ENCODE measurements at regions not wholly inside any gene's neighbourhood (a gene's known extent, or its start where the extent isn't known, plus 50 kb on each side); places are given as distances from the start of the nearest gene placed in this dataset.

DNA sequence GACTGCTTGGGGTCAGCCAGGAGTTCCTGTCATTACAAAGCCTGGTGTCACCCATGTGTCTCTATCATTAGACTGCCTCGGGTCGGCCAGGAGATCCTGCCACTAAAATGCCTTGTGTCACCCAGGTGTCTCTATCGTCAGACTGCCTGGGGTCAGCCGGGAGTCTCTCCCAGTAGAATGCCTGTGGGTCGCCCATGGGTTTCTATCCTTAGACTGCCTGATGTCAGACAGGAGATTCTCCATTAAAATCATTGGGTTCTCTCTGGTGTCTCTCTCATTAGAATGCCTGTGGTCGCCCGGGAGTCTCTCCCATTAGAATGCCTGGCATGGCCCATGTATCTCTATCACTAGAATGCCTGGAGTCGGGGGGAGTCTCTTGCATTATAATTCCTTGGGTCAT is 2231.0 kb downstream of the TP53TG3F start:
- Histone ChIP-seq H3K9ac (ENCODE audit: low read depth in 1 of 2, low read length in 2 of 2) (no peak overlapping the region), H3K9me3 (ENCODE audit: control insufficient read depth in 1 of 2, low read length in 2 of 2) (peaks cover 16 to 20% of the 10 kb centered on the region in 2 donors), H3K36me3 (ENCODE audit: control insufficient read depth in 1 of 2, insufficient read depth in 2 of 2, low read length in 2 of 2) (no peaks in the 10 kb centered on the region), H3K4me1 (ENCODE audit: control insufficient read depth in 1 of 2, insufficient read depth in 2 of 2, low read length in 2 of 2) (no peaks in the 10 kb centered on the region), H3K27me3 (ENCODE audit: control insufficient read depth in 1 of 2, insufficient read depth in 2 of 2, low read length in 2 of 2) (no peaks in the 10 kb centered on the region), H3K4me3 (ENCODE audit: low read depth in 1 of 2, low read length in 2 of 2) (no peak overlapping the region), H3K27ac (ENCODE audit: low read depth, low read length) (no peak overlapping the region)

DNA sequence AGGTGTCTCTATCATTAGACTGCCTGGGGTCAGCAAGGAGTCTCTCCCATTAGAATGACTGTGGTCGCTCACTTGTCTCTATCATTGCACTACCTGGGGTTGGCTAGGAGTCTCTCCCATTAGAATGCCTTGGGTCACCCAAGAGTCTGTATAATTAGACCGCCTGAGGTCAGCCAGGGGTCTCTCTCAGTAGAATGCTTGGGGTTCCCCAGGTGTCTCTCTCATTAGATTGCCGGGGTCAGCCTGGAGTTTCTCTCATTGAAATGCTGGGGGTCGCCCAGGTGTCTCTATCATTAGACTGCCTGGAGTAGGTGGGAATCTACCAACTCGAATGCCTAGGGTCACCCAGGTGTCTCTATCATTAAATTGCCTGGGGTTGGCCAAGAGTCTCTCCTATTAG is 2231.6 kb downstream of the TP53TG3F start:
- H3K9ac ChIP-seq (ENCODE audit: low read depth in 1 of 2, low read length in 2 of 2) = no peak overlapping the region
- H3K27me3 ChIP-seq (ENCODE audit: control insufficient read depth in 1 of 2, insufficient read depth in 2 of 2, low read length in 2 of 2) = no peaks in the 10 kb centered on the region
- no peak overlapping the region for H3K27ac ChIP-seq (ENCODE audit: low read depth, low read length)
- H3K9me3 ChIP-seq (ENCODE audit: control insufficient read depth in 1 of 2, low read length in 2 of 2) = peaks cover 14 to 22% of the 10 kb centered on the region in 2 donors
- H3K4me1 ChIP-seq (ENCODE audit: control insufficient read depth in 1 of 2, insufficient read depth in 2 of 2, low read length in 2 of 2) = no peaks in the 10 kb centered on the region
- H3K36me3 ChIP-seq (ENCODE audit: control insufficient read depth in 1 of 2, insufficient read depth in 2 of 2, low read length in 2 of 2) = no peaks in the 10 kb centered on the region
- no peak overlapping the region for H3K4me3 ChIP-seq (ENCODE audit: low read depth in 1 of 2, low read length in 2 of 2)

- H3K27ac ChIP-seq (ENCODE audit: low read depth, low read length) = no peak overlapping the region
- no peaks in the 10 kb centered on the region for H3K4me1 ChIP-seq (ENCODE audit: control insufficient read depth in 1 of 2, insufficient read depth in 2 of 2, low read length in 2 of 2)
- no peaks in the 10 kb centered on the region for H3K27me3 ChIP-seq (ENCODE audit: control insufficient read depth in 1 of 2, insufficient read depth in 2 of 2, low read length in 2 of 2)
- H3K36me3 ChIP-seq (ENCODE audit: control insufficient read depth in 1 of 2, insufficient read depth in 2 of 2, low read length in 2 of 2) = no peaks in the 10 kb centered on the region
- no peak overlapping the region for H3K4me3 ChIP-seq (ENCODE audit: low read depth in 1 of 2, low read length in 2 of 2)
- peaks cover 4 to 17% of the 10 kb centered on the region in 2 donors for H3K9me3 ChIP-seq (ENCODE audit: control insufficient read depth in 1 of 2, low read length in 2 of 2)
- no peak overlapping the region for H3K9ac ChIP-seq (ENCODE audit: low read depth in 1 of 2, low read length in 2 of 2)
Measured at GRCh38 chr16:35692824-35693223, 2233.4 kb downstream of the TP53TG3F start.

- H3K27me3 ChIP-seq (ENCODE audit: control insufficient read depth in 1 of 2, insufficient read depth in 2 of 2, low read length in 2 of 2) = no peaks in the 10 kb centered on the region
- H3K27ac ChIP-seq (ENCODE audit: low read depth, low read length) = no peak overlapping the region
- no peak overlapping the region for H3K4me3 ChIP-seq (ENCODE audit: low read depth in 1 of 2, low read length in 2 of 2)
- H3K36me3 ChIP-seq (ENCODE audit: control insufficient read depth in 1 of 2, insufficient read depth in 2 of 2, low read length in 2 of 2) = no peaks in the 10 kb centered on the region
- no peak overlapping the region for H3K9ac ChIP-seq (ENCODE audit: low read depth in 1 of 2, low read length in 2 of 2)
- H3K4me1 ChIP-seq (ENCODE audit: control insufficient read depth in 1 of 2, insufficient read depth in 2 of 2, low read length in 2 of 2) = no peaks in the 10 kb centered on the region
- H3K9me3 ChIP-seq (ENCODE audit: control insufficient read depth in 1 of 2, low read length in 2 of 2) = peaks cover 9 to 18% of the 10 kb centered on the region in 2 donors
Measured at GRCh38 chr16:35706901-35707300, 2247.5 kb downstream of the TP53TG3F start.

DNA sequence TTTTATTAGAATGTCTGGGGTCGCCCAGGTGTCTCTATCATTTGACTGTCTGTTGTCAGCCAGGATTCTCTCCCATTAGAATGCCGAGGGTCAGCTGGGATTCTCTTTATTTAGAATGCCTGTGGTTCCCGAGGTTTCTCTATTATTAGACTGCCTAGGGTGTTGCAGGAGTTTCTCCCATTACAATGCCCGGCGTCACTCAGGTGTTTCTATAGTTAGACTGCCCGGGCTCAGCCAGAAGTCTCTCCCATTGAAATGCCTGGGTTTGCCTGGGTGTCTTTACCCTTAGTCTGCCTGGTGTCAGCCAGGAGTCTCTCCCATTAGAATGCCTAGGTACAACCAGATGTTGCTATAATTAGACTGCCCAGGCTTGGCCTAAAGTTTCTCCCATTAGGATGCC is 2252.0 kb downstream of the TP53TG3F start:
- Histone ChIP-seq H3K36me3 (ENCODE audit: control insufficient read depth in 1 of 2, insufficient read depth in 2 of 2, low read length in 2 of 2) (no peaks in the 10 kb centered on the region), H3K27ac (ENCODE audit: low read depth, low read length) (no peak overlapping the region), H3K4me1 (ENCODE audit: control insufficient read depth in 1 of 2, insufficient read depth in 2 of 2, low read length in 2 of 2) (no peaks in the 10 kb centered on the region), H3K27me3 (ENCODE audit: control insufficient read depth in 1 of 2, insufficient read depth in 2 of 2, low read length in 2 of 2) (no peaks in the 10 kb centered on the region), H3K9me3 (ENCODE audit: control insufficient read depth in 1 of 2, low read length in 2 of 2) (peaks cover 16 to 35% of the 10 kb centered on the region in 2 donors), H3K9ac (ENCODE audit: low read depth in 1 of 2, low read length in 2 of 2) (no peak overlapping the region), H3K4me3 (ENCODE audit: low read depth in 1 of 2, low read length in 2 of 2) (no peak overlapping the region)

DNA sequence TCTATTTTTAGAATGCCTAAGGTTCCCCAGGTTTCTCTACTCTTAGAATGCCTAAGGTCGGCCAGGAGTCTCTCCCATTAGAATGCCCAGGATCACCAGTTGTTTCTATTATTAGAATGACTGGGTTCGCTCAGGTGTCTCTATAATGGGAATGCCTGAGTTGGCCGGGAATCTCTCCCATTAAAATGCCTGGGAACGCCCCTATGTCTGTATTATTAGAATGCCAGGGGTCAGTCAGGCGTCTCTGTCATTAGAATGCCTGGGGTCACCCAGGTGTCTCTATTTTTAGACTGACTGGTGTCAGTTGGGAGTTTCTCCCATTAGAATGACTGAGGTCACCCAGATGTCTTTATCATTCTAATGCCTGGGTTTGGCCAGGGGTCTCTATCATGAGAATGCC is 2252.5 kb downstream of the TP53TG3F start:
- Histone ChIP-seq H3K4me1 (ENCODE audit: control insufficient read depth in 1 of 2, insufficient read depth in 2 of 2, low read length in 2 of 2) (no peaks in the 10 kb centered on the region), H3K9ac (ENCODE audit: low read depth in 1 of 2, low read length in 2 of 2) (no peak overlapping the region), H3K36me3 (ENCODE audit: control insufficient read depth in 1 of 2, insufficient read depth in 2 of 2, low read length in 2 of 2) (no peaks in the 10 kb centered on the region), H3K9me3 (ENCODE audit: control insufficient read depth in 1 of 2, low read length in 2 of 2) (peaks cover 16 to 31% of the 10 kb centered on the region in 2 donors), H3K27me3 (ENCODE audit: control insufficient read depth in 1 of 2, insufficient read depth in 2 of 2, low read length in 2 of 2) (no peaks in the 10 kb centered on the region), H3K27ac (ENCODE audit: low read depth, low read length) (no peak overlapping the region), H3K4me3 (ENCODE audit: low read depth in 1 of 2, low read length in 2 of 2) (no peak overlapping the region)

- Histone ChIP-seq H3K36me3 (ENCODE audit: control insufficient read depth in 1 of 2, insufficient read depth in 2 of 2, low read length in 2 of 2) (no peaks in the 10 kb centered on the region), H3K4me1 (ENCODE audit: control insufficient read depth in 1 of 2, insufficient read depth in 2 of 2, low read length in 2 of 2) (no peaks in the 10 kb centered on the region), H3K9me3 (ENCODE audit: control insufficient read depth in 1 of 2, low read length in 2 of 2) (peaks cover 15 to 26% of the 10 kb centered on the region in 2 donors), H3K9ac (ENCODE audit: low read depth in 1 of 2, low read length in 2 of 2) (no peak overlapping the region), H3K27ac (ENCODE audit: low read depth, low read length) (no peak overlapping the region), H3K27me3 (ENCODE audit: control insufficient read depth in 1 of 2, insufficient read depth in 2 of 2, low read length in 2 of 2) (no peaks in the 10 kb centered on the region), H3K4me3 (ENCODE audit: low read depth in 1 of 2, low read length in 2 of 2) (no peak overlapping the region)
Measured at GRCh38 chr16:35713762-35714650, 2254.6 kb downstream of the TP53TG3F start.

DNA sequence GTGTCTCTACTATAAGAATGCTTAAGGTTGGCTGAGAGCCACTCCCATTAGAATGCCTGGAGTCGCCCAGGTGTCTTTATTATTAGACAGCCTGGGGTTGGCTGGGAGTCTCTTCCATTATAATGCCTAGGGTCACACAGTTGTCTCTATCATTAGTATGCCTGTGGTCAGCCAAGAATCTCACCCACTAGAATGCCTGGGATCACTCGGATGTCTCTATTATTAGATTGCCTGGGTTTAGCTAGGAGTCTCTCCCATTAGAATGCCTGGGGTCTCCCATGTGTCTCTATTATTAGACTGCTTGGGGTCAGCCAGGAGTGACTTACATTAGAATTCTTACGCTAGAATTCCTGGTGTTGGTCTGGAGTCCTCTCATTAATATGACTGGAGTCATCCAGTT is 2255.3 kb downstream of the TP53TG3F start:
- Histone ChIP-seq H3K36me3 (ENCODE audit: control insufficient read depth in 1 of 2, insufficient read depth in 2 of 2, low read length in 2 of 2) (no peaks in the 10 kb centered on the region), H3K27me3 (ENCODE audit: control insufficient read depth in 1 of 2, insufficient read depth in 2 of 2, low read length in 2 of 2) (no peaks in the 10 kb centered on the region), H3K9me3 (ENCODE audit: control insufficient read depth in 1 of 2, low read length in 2 of 2) (peaks cover 9 to 26% of the 10 kb centered on the region in 2 donors), H3K4me3 (ENCODE audit: low read depth in 1 of 2, low read length in 2 of 2) (no peak overlapping the region), H3K4me1 (ENCODE audit: control insufficient read depth in 1 of 2, insufficient read depth in 2 of 2, low read length in 2 of 2) (no peaks in the 10 kb centered on the region), H3K27ac (ENCODE audit: low read depth, low read length) (no peak overlapping the region), H3K9ac (ENCODE audit: low read depth in 1 of 2, low read length in 2 of 2) (no peak overlapping the region)

DNA sequence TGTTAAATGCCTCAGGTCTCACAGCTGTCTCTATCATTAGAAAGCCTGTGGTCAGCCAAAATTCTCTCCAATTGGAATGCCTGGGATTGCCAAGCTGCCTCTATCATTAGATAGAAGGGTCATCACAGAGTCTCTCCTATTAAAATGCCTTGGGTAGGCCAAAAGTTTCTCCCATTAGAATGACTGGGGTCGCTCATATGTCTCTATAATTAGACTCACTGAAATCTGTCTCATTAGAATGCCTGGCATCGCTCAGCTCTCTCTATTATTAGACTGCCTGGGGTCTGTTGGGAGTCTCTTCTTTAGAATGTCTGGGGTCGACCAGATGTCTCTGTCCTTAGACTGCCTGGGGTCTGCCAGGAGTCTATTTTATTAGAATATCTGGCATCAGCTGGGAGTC is 2265.1 kb downstream of the TP53TG3F start:
- Histone ChIP-seq H3K27me3 (ENCODE audit: control insufficient read depth in 1 of 2, insufficient read depth in 2 of 2, low read length in 2 of 2) (no peaks in the 10 kb centered on the region), H3K36me3 (ENCODE audit: control insufficient read depth in 1 of 2, insufficient read depth in 2 of 2, low read length in 2 of 2) (no peaks in the 10 kb centered on the region), H3K9me3 (ENCODE audit: control insufficient read depth in 1 of 2, low read length in 2 of 2) (peaks cover 9 to 29% of the 10 kb centered on the region in 2 donors), H3K4me3 (ENCODE audit: low read depth in 1 of 2, low read length in 2 of 2) (no peak overlapping the region), H3K9ac (ENCODE audit: low read depth in 1 of 2, low read length in 2 of 2) (no peak overlapping the region), H3K27ac (ENCODE audit: low read depth, low read length) (no peak overlapping the region), H3K4me1 (ENCODE audit: control insufficient read depth in 1 of 2, insufficient read depth in 2 of 2, low read length in 2 of 2) (no peaks in the 10 kb centered on the region)

DNA sequence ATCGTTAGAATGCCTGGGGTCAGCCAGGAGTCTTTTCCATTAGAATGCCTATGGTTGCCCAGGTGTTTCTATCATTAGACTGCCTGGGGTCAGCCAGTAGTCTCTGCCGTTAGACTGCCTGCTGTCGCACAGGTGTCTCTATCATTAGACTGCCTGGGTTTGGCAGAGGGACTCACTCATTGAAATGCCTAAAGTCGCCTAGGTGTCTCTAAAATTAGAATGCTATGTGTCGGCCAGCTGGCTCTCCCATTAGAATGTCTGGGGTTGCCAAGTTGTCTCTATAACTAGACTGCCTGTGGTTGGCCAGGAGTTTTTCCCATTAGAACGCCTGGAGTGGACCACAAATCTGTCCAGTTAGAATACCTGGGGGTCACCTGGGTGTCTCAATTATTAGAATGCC is 2266.5 kb downstream of the TP53TG3F start:
- H3K9ac ChIP-seq (ENCODE audit: low read depth in 1 of 2, low read length in 2 of 2) = no peak overlapping the region
- no peak overlapping the region for H3K27ac ChIP-seq (ENCODE audit: low read depth, low read length)
- H3K9me3 ChIP-seq (ENCODE audit: control insufficient read depth in 1 of 2, low read length in 2 of 2) = peaks cover 11 to 29% of the 10 kb centered on the region in 2 donors
- no peaks in the 10 kb centered on the region for H3K36me3 ChIP-seq (ENCODE audit: control insufficient read depth in 1 of 2, insufficient read depth in 2 of 2, low read length in 2 of 2)
- no peaks in the 10 kb centered on the region for H3K4me1 ChIP-seq (ENCODE audit: control insufficient read depth in 1 of 2, insufficient read depth in 2 of 2, low read length in 2 of 2)
- H3K4me3 ChIP-seq (ENCODE audit: low read depth in 1 of 2, low read length in 2 of 2) = no peak overlapping the region
- H3K27me3 ChIP-seq (ENCODE audit: control insufficient read depth in 1 of 2, insufficient read depth in 2 of 2, low read length in 2 of 2) = no peaks in the 10 kb centered on the region
